Daoy (cell line): ENCODE measurements at regions not wholly inside any gene's neighbourhood (a gene's known extent, or its start where the extent isn't known, plus 50 kb on each side); places are given as distances from the start of the nearest gene placed in this dataset.

Experiments
- DNase-seq: peaks from one replicate; pipeline ENCODE4 v3.0.0-alpha.2; 2015; ENCODE audit warnings: low read depth

DNA sequence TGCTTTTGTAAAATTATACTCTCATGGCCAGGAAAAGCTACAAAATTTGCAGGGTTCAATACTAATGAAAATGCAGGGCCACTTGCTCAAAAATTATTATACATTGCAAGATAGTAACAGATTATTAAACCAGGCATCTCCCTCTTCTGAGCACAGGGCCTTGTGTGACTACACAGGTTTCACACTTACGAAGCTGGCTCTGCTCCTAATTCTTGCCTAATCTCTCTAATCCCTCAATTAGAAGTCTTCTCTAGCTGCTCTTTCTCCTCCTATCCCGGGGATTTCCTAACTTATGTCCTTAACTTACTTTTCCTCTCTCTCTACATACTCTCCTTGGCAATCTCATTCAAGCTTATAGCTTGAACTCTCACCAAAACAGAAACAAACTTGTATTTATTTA, 168.3 kb downstream of the AREG start:
- DNase-seq: no peak

DNA sequence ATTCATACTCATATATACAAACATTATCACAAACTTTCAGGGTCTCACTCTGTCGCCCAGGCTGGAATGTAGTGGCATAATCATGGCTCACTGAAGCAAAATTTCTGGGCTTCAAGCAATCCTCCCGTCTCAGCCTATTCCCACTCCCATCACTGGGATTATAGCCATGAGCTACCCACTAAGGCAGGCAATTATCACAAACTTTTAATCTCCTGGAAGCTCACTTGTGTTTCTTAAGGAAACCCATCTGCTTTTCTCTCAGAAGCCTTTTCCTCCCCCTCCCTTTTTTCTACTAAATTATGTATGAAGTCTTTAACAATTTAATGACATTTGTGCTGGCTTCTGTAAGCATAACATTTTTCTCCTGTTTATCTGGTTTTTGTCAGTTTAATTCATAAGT, 170.5 kb downstream of the AREG start:
- DNase-seq: no peak

DNA sequence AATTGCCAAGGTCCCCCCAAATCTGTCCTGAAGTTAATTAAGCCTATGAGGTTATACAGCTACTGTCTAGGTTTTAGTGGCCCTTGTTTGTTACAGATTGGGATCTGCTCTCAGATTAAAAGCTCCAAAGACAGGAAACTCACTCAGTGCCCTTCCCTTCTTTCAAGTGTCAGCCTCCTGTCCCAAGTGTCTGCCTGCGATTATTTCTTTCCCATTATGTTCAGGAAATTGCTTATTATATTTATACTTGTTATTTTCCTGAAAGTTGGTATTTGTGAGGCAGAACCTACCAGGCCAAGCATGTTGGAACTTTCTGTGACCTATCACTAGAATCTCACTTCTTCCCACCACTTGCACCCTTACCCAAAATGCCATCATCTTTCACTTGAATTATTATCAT, 173.2 kb downstream of the AREG start:
- DNase-seq: no peak

DNA sequence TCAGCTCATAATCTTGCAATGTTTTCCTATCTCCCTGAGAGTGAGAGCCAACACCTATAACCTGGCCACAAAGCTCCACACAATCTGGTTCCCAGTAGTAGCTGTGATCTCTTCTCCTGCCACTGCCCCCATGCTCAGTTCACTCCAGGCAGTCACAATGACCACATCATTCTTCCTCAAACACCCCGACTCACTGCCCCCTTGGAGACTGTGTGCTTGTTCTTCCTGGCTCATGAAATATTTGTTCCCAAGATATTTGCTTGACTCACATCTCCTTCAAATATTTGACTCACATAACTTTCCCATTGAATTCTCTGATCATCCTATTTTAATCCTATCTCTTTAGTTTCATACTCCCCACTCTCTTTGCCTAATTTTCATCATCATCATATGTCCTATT, 173.7 kb downstream of the AREG start:
- peak; percentile 47 for DNase-seq

DNA sequence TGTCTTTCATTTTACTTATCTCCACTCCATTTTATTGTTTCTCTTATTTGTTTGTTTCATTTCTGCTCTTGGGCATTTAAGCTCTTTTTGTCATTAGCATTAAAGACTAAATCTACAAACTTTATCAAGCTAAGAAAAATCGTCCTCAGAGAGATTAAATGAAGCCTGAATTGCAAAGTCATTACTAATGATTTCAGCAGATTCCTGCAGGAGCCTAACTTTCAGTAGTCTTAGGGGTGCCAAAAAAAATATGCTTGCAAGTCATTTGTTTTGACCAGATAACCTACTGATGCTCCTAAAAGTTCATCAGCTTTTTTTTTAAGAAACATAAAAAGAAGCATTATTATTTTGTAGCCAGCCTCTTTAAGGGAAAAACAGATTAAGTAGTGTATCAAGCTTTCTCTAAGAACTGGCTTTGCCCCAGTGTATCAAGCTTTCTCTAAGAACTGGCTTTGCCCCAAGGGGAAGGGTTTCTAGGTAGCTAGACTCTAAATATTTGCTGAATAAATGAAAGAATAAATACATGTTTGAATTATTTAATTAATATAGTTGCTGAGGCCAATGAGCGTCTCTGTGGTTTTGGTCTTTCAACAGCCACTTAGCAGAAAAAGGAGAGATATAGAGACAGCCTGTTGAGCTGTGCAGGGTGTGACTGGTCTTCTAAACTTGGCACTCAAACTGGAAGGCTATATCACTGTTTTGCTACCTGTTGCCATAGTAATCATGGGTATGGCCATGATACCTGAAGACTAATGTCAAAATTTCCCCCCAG, 174.2 kb downstream of the BTC start:
- no peak for DNase-seq

DNA sequence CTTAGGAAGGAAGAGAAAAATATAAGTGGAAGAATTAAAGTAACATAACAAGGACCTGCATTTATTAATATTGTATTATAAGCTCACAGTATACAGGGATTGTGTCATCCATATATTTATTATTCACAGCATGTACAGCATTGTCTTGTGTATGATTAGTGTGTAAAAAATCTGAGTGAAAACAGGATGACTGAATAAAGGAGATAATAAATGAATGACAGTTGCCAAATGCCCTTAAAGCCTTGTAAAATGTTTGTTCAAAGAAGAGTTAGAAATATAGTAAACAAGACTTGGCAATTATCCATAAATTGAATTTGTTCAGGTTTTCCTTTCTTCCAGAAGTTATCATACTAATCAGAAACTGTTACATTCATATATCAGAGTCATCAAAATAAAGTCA, 172.7 kb downstream of the BTC start:
- DNase-seq: no peak

DNA sequence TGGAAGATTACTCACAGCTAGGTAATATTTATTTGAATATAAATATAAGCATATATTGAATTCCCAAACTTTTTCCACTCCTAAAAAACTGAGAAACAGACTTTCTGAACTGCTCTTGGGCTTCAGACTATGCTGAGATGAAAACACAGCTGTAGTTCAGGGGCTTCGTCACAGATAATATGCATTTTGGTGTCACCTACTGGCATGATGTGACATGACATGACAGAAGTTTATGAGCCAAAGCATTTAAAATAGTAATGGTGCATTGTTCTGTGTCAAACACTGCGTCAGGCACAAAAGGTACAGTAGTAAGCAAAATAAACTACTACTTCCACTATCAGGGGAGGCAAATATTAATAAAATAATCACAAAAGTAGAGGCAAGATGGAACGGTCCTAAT, 171.3 kb downstream of the BTC start:
- peak; percentile 17 for DNase-seq

DNA sequence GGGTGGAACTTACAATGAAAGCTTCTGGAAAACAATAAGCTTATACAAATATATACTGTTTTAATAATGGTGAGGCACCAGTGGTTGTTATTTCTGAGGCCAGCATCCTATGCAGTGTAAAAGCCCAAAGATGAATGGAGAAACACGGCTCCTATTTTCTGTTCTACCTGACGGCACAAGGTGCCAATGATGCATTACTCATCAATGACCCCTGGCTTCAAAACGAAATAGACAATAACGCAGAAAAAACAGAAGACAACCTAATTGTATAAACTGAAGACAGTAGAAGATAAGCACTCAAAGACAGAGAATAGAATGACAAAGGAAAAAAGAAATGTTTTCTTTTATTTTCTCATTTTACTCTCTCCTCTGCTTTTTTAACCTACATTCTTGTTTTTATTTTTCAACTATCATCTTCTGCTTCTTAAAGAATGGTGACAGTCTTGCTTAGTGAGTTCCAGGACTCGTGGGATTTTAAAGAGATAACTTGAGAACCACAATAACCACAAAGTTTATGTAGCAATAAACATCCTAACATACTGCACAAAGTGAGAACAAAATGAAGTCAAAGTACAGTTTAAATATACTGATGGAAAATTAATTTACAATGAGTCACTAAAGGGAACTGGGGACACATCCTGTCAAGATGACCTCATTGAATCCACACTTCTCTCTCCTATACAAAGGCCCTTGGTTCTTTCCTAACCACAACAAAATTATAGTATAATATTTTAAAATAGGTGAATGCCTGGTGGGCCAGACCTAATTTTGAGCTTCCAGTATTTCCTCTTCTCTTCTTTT, 169.8 kb downstream of the BTC start:
- DNase-seq: peak; percentile 68

DNA sequence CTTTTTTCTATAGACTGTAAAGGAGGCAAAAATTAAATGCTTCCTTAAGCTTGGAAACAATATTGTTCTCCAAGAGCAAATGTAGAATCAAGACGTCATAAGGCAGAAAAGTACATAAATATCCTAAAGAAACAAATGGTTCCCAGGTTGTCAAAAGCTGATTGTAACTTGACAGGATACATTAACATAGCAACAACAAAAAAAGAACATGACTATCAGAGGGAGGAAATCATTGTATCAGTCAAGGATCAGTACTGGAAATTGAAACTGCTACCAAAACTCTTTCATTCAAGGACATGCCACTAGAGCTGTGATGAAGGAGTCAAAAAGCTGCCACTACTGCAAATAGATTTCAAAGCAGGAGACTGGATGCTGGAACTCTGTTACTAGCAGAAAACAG, 168.3 kb downstream of the BTC start:
- no peak for DNase-seq

DNA sequence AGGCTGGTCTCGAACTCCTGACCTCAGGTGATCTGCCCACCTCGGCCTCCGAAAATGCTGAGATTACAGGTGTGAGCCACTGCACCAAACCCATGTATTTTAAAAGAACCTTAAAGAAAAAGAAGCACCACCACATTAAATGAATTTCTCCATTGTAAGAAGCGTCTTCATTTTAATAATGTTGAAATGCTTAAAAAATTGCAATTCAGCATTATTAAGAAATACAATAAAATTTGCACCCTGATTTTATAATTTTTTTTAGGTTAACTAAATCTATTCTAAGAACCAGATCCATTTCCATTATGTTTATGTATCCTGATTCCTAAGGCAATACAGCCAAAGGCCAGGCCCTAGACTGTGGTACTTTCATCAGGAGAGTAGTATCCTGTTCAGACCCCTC, 167.2 kb downstream of the BTC start:
- no peak for DNase-seq

DNA sequence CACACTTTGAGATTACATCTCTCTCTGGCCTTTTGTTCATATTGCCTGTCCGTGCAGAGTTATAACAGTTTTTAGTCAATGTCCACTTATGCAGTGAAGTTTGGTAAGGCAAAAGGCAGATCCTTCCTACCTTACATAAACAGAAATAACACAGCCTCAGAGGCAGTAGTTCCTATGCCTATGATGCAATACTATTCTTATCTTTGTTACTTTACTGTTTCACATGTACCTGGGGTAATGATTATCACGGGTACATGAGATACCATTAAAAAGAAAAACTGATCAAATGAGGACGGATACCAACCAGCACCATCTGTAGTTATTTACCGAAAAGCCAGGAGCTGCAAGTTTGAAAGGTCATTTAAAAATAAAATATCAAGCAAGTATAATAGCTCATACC, 166.8 kb downstream of the BTC start:
- no peak for DNase-seq

DNA sequence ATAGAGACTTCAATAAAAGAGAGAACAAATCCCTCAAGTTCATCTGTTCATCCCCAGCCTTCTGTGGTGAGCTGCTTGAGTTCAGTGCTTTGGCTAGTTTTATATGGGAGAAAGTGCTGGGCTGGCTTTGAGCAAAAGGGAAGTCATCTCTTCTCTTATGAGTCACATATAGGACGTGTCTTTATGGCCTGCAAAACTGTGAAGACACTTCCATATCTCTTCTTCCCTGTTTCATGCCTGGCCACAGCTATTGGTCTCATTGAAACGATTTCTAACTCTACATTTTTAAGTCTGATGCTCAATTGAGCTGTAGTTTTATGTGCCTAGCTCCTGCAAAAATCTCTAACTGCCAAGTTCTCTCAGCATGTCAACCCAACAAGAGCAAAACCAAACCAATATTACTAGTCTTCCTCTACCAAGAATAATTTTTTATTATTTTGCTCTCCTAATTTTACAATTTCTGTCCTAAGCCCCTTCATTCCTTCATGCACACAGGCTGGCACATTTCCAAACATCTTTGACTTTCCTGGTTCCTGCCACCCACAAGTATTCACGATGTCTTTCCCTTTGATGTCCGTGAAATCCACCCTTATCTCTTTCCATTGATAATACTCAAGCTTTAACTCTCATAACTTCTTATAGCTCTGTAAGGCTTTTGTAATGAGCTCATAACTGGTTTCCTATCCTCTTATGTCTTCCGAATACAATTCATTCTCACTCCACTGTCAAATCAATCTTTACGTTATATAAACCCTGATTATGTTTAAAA, 165.3 kb downstream of the BTC start:
- DNase-seq: no peak

DNA sequence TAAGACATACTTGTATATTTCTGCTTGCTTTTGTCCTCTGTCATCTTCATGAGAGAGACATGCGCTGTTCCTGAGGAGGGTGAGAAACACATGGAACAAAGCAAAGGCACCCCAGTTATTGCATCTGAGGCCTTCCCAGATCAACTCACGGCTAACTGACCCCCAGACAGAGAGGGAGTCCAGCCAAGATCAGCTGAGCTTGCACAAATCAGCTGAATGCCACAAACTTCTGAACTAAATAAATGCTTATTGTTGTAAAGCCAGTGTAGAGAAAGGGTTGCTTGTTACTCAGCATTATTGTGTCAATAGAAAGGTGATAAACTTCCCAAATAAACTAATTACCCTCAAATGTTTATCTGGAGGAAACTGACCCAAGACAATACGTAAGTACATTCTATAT, 163.8 kb downstream of the BTC start:
- no peak for DNase-seq

DNA sequence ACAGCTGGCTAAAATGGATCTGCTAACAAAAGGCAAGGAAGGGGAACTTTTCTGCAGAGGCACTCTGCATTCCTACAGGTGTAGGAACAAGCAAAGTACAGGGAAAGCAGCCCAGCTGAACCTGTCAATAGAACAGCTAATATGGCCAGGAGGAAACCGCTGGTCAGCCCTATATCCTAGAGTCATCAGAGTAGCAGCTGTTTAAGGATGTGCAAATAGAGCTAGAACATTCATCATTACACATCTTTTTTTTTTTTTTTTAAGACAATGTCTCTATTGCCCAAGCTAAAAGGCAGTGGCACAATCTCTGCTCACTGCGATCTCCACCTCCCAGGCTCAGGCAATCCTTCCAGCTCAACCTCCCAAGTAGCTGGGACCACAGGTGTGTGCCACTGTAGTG, 163.0 kb downstream of the BTC start:
- no peak for DNase-seq

DNA sequence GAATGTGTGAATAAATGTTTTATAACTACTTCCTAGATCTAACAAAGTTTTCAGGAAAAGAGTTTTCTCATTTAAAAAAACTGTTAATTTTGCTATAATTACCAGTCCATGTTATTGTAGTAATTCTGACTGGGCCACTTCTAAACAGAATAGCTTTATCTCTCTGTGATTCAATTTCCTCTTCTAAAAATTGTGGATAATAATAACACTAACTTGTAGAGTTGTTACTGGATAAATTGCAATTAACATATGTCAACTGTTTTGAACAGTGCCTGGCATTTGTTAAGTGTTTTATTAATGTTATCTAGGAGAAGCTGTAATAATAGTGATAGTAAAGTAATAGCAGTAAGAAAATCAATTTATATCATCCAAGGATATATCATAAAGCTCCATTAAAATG, 162.3 kb downstream of the BTC start:
- no peak for DNase-seq

DNA sequence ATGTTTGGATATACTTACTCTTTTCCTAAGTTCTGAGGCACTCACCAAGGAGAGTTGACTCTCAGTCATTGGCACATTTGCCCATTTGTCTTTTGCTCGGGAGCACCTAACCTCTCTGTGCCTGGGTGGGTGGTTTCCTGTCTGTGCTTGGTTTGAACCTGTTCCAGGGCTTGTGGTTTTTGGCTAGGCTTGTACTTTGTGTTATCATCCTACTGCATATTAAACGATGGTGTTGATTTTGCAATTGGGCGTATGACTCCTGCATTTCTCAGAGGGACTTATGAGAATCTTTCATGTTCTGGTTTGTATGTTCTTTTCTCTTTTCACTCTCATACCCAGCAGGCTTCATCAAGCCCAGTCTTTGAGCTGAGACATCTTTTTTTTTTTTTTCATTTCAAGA, 161.7 kb downstream of the BTC start:
- DNase-seq: peak; percentile 90

DNA sequence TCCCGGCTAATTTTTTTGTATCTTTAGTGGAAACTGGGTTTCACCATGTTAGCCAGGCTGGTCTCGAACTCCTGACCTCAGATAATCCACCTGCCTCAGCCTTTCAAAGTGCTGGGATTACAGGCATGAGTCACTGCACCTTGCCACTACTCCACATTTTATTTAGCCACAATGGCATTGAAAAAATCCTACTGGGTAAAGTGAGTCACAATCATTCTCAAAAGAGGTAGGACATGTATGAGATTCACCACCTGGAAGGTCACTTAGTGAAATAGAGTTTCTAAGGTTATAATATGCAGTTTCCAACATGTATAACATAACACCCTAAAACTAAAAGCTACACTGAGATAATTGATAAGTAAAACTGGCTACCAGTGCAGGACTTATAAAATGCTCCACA, 159.2 kb downstream of the BTC start:
- DNase-seq: no peak

DNA sequence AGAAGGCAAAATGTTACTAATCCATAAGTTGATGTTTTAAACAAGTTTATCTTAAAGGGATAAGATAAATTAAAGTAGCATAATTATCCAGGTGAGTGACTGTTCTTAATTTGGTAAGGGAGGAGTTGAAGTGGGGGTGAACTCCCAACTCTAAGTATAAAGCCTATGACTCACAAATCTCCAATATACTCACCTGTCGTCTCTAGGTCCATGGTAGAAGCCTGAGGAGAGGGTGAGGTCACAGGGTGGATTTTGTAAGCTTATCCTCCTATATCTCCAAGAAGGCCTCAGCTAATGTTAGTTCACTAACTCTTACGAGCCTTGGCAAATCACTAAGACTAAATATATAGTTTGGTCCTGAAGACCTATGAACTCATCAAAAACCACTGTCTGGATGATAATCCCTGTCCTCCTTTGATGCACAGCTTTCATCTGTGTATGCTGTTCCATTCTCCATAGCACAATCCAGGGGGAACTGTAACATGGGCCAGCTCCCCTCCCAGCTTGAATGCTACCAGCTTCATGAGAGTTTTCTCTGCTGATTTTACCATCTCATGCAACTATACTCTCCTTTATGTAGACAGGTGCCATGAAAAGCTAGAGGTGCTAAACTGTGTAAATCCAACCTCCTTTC, 158.7 kb downstream of the BTC start:
- no peak for DNase-seq

DNA sequence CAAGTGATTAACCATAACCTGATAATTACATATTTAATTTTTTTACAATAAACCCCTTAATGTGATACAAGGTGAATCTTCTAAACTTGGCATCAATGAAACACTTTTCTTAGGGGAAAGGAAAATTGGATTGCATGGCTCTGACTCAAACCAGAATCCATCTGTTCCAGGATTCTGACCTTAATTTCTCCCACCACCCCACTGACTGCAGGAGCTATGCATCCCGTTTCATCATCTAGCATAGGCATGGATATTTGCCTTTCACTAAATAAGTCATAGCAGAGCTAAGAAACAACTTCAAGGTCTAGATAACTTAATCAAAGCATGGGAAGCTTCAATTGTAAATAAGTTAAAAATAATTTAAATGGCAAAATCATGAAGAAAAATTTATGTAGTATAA, 156.3 kb downstream of the BTC start:
- no peak for DNase-seq

DNA sequence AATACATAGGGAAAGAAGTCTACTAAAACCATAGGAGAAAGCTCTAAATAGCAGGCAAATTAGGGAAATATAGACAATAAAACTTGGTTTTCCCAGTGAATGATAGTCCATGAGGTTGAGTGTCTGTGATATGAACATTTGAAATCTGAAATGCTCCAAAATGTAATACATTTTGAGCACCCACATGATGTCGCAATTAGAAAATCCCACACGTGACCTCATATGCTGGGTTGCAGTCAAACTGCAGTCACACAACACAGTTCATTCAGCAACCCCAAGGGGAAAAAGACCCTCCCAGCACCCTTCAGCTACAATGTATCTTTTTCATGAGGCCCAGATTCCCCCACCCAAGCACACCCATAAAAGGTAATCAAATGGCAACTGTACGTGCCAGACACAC, 155.6 kb downstream of the BTC start:
- DNase-seq: no peak

DNA sequence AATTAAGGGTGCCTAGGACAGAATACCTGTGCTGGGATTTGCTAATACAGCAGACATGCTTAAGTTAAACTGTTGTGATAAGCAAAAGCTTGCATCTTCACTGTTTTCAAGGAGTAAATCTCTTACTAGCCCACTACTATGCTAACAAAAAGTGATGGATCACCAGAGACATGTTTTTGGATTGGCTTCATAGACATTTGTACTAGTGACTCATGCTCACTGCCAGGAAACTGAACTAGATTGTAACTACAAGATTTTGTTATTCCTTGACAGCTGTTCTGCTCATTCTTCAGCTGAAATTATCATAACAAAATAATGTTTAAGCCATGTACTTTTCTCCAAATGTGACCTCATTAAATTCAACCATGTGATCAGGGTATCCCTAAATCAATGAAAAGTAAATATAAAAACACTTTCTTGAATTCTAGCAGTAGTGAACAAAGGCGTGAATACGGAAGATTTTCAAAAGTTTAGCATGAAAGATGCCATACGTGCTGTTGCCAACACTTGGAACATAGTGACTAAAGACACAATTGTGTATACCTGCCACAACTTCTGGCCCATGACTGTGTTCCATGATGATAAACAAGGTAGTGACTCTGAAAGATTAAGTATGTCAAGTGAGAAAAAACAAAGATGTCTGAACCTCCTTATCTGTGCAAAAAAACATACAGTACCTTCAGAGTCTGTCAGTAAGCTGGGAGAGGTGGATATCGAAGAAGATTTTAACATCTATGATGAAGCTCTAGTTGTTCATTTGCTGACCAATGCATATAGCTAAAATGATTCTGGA, 154.0 kb downstream of the BTC start:
- DNase-seq: no peak
